Glutamatergic neuron (in vitro differentiated cells): ENCODE measurements at regions not wholly inside any gene's neighbourhood (a gene's known extent, or its start where the extent isn't known, plus 50 kb on each side); places are given as distances from the start of the nearest gene placed in this dataset.

Experiments used
- DNase-seq: peaks from one replicate; pipeline ENCODE4 v3.0.0; 2022
- H3K27ac Mint-ChIP-seq: one replicate; pipeline ENCODE4 v1.8.0; 2020; ENCODE audit warnings: mild to moderate bottlenecking, mixed read lengths, inconsistent platforms; ENCODE audit not compliant: unreplicated experiment
- H3K27me3 Mint-ChIP-seq: one replicate; pipeline ENCODE4 v1.8.0; 2020; ENCODE audit warnings: mild to moderate bottlenecking, moderate library complexity, mixed read lengths, inconsistent platforms; ENCODE audit not compliant: unreplicated experiment
- H3K36me3 Mint-ChIP-seq: one replicate; pipeline ENCODE4 v1.8.0; 2020; ENCODE audit warnings: mild to moderate bottlenecking, mixed read lengths, inconsistent platforms; ENCODE audit not compliant: unreplicated experiment
- H3K4me1 Mint-ChIP-seq: one replicate; pipeline ENCODE4 v1.8.0; 2020; ENCODE audit warnings: mild to moderate bottlenecking, low read depth, mixed read lengths, inconsistent platforms; ENCODE audit not compliant: unreplicated experiment
- H3K4me3 Mint-ChIP-seq: one replicate; pipeline ENCODE4 v1.8.0; 2020; ENCODE audit warnings: mild to moderate bottlenecking, mixed read lengths, inconsistent platforms; ENCODE audit not compliant: unreplicated experiment
- H3K9me3 Mint-ChIP-seq: one replicate; pipeline ENCODE4 v1.8.0; 2020; ENCODE audit warnings: mild to moderate bottlenecking, moderate library complexity, mixed read lengths, inconsistent platforms; ENCODE audit not compliant: unreplicated experiment
- TF ChIP-seq, protein P1 (sequence below): fragments of 200-600 bp; sonication (generic); IDR thresholded peaks from one replicate; pipeline ENCODE4 v1.5.0; 2021; ENCODE audit not compliant: partially characterized antibody, unreplicated experiment

DNA sequence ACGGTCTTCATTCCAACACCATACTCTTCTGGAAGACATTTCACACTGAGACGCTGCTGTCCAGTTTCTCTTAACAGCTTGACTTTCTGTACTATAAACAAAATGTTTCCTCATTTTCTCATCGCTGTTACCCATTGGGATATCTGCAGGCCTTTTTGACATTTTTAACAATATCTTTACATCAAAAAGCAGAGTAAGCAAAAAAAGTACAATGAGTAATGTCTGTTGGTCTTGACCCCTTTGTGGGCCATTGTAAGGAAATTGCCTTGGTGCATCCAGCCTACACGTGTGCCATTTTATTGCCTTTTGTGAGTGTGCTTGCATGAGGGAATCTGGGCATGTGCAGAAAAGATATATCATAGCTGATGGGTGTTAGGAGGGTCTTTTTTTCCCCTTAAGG is 129.1 kb upstream of the MANEA start:
- peaks cover 3% of the 10 kb centered on the region for H3K27me3 Mint-ChIP-seq
- H3K4me3 Mint-ChIP-seq: no peak overlapping the region
- H3K4me1 Mint-ChIP-seq: no peaks in the 10 kb centered on the region
- DNase-seq: no peak
- no peak overlapping the region for H3K27ac Mint-ChIP-seq
- no peaks in the 10 kb centered on the region for H3K36me3 Mint-ChIP-seq
- TF ChIP-seq, protein P1, sequence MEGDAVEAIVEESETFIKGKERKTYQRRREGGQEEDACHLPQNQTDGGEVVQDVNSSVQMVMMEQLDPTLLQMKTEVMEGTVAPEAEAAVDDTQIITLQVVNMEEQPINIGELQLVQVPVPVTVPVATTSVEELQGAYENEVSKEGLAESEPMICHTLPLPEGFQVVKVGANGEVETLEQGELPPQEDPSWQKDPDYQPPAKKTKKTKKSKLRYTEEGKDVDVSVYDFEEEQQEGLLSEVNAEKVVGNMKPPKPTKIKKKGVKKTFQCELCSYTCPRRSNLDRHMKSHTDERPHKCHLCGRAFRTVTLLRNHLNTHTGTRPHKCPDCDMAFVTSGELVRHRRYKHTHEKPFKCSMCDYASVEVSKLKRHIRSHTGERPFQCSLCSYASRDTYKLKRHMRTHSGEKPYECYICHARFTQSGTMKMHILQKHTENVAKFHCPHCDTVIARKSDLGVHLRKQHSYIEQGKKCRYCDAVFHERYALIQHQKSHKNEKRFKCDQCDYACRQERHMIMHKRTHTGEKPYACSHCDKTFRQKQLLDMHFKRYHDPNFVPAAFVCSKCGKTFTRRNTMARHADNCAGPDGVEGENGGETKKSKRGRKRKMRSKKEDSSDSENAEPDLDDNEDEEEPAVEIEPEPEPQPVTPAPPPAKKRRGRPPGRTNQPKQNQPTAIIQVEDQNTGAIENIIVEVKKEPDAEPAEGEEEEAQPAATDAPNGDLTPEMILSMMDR: no peak
- H3K9me3 Mint-ChIP-seq: no peaks in the 10 kb centered on the region

DNA sequence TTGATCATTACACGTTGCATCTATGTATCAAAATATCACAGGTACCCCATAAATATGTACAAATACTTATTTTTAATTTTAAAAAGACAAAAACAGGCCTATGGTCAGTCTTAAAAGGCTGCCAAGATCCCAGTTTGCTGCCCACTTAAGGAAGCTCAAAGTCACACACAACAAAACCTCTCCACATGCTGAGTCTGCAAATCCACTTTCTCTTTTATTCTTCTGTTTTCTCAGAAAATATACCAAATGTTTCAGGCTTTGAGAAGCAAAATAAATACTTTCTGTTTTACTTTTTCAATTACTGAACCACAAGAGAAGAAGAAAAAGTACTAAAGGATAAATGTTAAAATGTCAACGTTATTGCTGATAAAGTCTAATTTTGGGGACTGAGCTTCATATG is 107.8 kb upstream of the MANEA start:
- Mint-ChIP-seq H3K27ac (no peak overlapping the region), H3K4me3 (no peak overlapping the region), H3K9me3 (peaks cover 2% of the 10 kb centered on the region), H3K36me3 (no peaks in the 10 kb centered on the region), H3K4me1 (no peaks in the 10 kb centered on the region), H3K27me3 (no peaks in the 10 kb centered on the region)
- TF ChIP-seq, protein P1: no peak
- DNase-seq: no peak

DNA sequence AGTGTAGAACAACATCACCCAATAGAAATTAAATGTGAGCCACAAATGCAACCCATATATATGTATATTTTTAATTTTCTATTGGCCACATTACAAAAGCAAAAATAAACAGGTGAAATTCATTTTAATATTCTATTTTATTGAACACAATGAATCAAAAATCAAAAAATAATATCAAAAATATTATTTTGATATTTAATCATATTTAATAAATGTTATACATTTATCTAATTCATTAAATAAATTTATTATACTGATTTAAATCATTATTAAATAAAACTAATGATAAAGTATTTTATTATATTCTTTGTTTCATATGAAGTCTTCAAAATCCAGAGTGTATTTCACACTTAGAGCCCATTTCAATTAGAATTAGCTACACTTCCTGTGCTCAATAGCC is 98.4 kb upstream of the MANEA start:
- H3K36me3 Mint-ChIP-seq: no peaks in the 10 kb centered on the region
- no peak overlapping the region for H3K27ac Mint-ChIP-seq
- TF ChIP-seq, protein P1: no peak
- H3K4me1 Mint-ChIP-seq: no peaks in the 10 kb centered on the region
- H3K9me3 Mint-ChIP-seq: peaks cover 4% of the 10 kb centered on the region
- no peak overlapping the region for H3K4me3 Mint-ChIP-seq
- DNase-seq: no peak
- peaks cover 2% of the 10 kb centered on the region for H3K27me3 Mint-ChIP-seq

DNA sequence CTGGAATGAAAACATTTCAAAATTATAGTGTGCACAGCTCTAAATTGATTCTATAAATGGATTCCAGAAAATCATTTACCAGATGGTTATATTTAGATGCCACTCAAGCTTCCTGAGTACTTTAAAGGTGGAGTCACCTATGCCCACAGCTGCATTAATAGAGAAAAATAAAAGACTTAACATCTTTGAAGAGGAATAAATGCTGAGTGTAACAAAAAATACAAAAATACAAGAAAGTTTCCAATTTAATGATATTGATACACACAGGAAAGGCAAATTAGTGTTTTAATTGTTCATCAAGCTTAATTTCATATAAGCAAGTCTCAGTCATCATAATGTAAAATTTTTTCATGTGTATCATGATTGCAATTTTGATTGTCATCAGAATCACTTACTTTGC is 89.5 kb upstream of the MANEA start:
- Mint-ChIP-seq H3K27ac (no peak overlapping the region), H3K4me1 (no peaks in the 10 kb centered on the region), H3K36me3 (no peaks in the 10 kb centered on the region), H3K27me3 (peaks cover under 1% of the 10 kb centered on the region), H3K9me3 (no peaks in the 10 kb centered on the region), H3K4me3 (no peak overlapping the region)
- DNase-seq: no peak
- TF ChIP-seq, protein P1: no peak

DNA sequence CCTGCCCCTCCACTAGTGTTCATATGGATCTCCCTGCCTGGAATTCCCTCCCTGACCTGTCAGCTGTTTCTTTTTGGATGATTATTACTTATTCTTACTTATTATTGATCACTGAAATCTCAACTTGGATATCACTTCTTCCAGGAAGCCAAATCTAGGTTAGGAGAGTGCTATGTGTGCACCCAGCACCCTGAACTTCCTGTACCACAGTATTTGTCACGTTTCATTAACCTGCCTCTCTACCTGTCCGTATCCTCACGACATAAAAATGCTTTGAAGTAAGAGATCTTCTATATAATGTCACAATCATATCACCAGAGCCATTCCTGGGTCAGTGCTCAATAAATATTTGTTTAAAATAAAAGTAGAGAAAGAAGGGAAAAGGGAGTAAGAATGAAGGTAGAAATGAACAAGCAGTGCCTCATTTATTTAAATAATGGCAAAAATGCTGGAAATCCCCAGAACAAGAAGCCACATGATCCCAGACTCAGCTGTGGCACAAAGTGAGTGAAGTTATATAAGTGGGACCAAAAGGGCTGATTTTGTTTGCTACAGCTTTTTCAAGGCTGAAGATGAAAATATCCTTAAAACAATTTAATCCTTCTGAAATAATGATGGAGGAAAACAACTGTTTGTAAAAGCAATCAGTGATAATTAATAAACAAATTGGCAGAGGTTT is 88.0 kb upstream of the MANEA start:
- Mint-ChIP-seq H3K27me3 (no peaks in the 10 kb centered on the region), H3K27ac (no peak overlapping the region), H3K9me3 (no peaks in the 10 kb centered on the region), H3K4me3 (no peak overlapping the region), H3K36me3 (no peaks in the 10 kb centered on the region), H3K4me1 (no peaks in the 10 kb centered on the region)
- no peak for DNase-seq
- TF ChIP-seq, protein P1: no peak
